Endothelial cell of umbilical vein (primary cell): ENCODE measurements at regions not wholly inside any gene's neighbourhood (a gene's known extent, or its start where the extent isn't known, plus 50 kb on each side); places are given as distances from the start of the nearest gene placed in this dataset.

ENCODE experiments used
- BruUV-seq: library from RNA; stranded (reverse); fragments of 400-500 nt; replicated peaks from 2 replicates; lab custom pipeline; 2021; lab: Mats Ljungman, UMichigan
- CTCF ChIA-PET: fragments of 300-600, 350-600 bp; sonication (Branson Sonifier 250); formaldehyde crosslinking; loops from one replicate; lab custom pipeline; 2021; ENCODE audit warnings: antibody characterized with exemption, inconsistent platforms; lab: Charles Lee
- POLR2A ChIA-PET: fragments of 300-600, 350-600 bp; sonication (Branson Sonifier 250); formaldehyde crosslinking; loops from one replicate; lab custom pipeline; 2021; ENCODE audit warnings: antibody characterized with exemption, inconsistent platforms; lab: Charles Lee
- DNase-seq: peaks from one replicate; pipeline ENCODE4 v3.0.0-alpha.2; 2011; ENCODE audit warnings: low read depth, low spot score
- FAIRE-seq: peaks from 2 replicates; lab custom pipeline; 2011; peaks lifted over from hg19 to GRCh38; lab: Jason Lieb, UNC
- H2AFZ ChIP-seq: 2 replicates; pipeline ENCODE4 v1.6.0; 2012; ENCODE audit warnings: low read depth, low read length, control low read depth, inconsistent platforms
- H3K27ac ChIP-seq: 2 replicates; pipeline ENCODE4 v1.5.1; 2011; ENCODE audit warnings: low read depth, mild to moderate bottlenecking, control low read depth, low read length, moderate library complexity; ENCODE audit not compliant: insufficient read depth
- H3K27me3 ChIP-seq, 2 experiments: 2 replicates each; pipeline versions ENCODE4 v1.6.0 to v1.6.1; 2011; ENCODE audit warnings: low read length in 2 of 2, mixed read lengths in 1 of 2; ENCODE audit not compliant: control insufficient read depth in 2 of 2, insufficient read depth in 2 of 2
- H3K36me3 ChIP-seq, 2 experiments: 2 replicates in 1 of 2; 3 replicates in 1 of 2; pipeline ENCODE4 v1.5.1; 2011; ENCODE audit warnings: low read length in 2 of 2, mild to moderate bottlenecking in 1 of 2, moderate library complexity in 1 of 2; ENCODE audit not compliant: control insufficient read depth in 2 of 2, insufficient read depth in 2 of 2; ENCODE audit errors: extremely low read depth in 1 of 2
- H3K4me1 ChIP-seq: 3 replicates; pipeline ENCODE4 v1.5.1; 2011; ENCODE audit warnings: mild to moderate bottlenecking, low read length; ENCODE audit not compliant: control insufficient read depth, insufficient read depth; ENCODE audit errors: extremely low read depth
- H3K4me2 ChIP-seq: 2 replicates; pipeline ENCODE4 v1.6.1; 2011; ENCODE audit warnings: low read length, control low read depth, mixed read lengths; ENCODE audit not compliant: insufficient read depth
- H3K4me3 ChIP-seq, 3 experiments: fragments of 200-600 bp in 1 of 3; sonication (generic), shearing (Covaris generic) in 1 of 3; replicated peaks in 1 of 3; 2 replicates each; pipeline ENCODE4 v1.5.1; 2011 to 2016; ENCODE audit warnings: control low read depth in 3 of 3, low read length in 3 of 3, mild to moderate bottlenecking in 2 of 3, inconsistent platforms in 1 of 3, low read depth in 1 of 3, moderate library complexity in 1 of 3; ENCODE audit not compliant: insufficient read depth in 1 of 3
- H3K79me2 ChIP-seq: 2 replicates; pipeline ENCODE4 v1.6.0; 2012; ENCODE audit warnings: low read length, inconsistent platforms; ENCODE audit not compliant: control insufficient read depth, insufficient read depth
- H3K9ac ChIP-seq: replicated peaks from 2 replicates; pipeline ENCODE3; 2011; ENCODE audit warnings: low read length, control low read depth; ENCODE audit not compliant: insufficient read depth; ENCODE audit errors: extremely low read depth
- H3K9me1 ChIP-seq: replicated peaks from 3 replicates; pipeline ENCODE4 v1.6.0; 2011; ENCODE audit warnings: mild to moderate bottlenecking, low read length; ENCODE audit not compliant: control insufficient read depth, insufficient read depth; ENCODE audit errors: extremely low read depth
- H3K9me3 ChIP-seq: replicated peaks from 2 replicates; pipeline ENCODE4 v1.5.1; 2012; ENCODE audit warnings: low read length, inconsistent platforms; ENCODE audit not compliant: control insufficient read depth, insufficient read depth
- H4K20me1 ChIP-seq: replicated peaks from 2 replicates; pipeline ENCODE3; 2011; ENCODE audit warnings: mild to moderate bottlenecking, low read length; ENCODE audit not compliant: control insufficient read depth, insufficient read depth; ENCODE audit errors: extremely low read depth
- EZH2 ChIP-seq: IDR thresholded peaks from 2 replicates; pipeline ENCODE4 v1.6.1; 2012; ENCODE audit warnings: borderline replicate concordance, low read depth, mild to moderate bottlenecking, moderate library complexity, low read length, inconsistent platforms; ENCODE audit not compliant: severe bottlenecking
- FOS ChIP-seq: IDR thresholded peaks from 2 replicates; pipeline ENCODE4 v1.6.1; 2011; ENCODE audit warnings: mild to moderate bottlenecking, low read length, moderate library complexity, borderline replicate concordance; ENCODE audit not compliant: insufficient read depth
- GATA2 ChIP-seq: IDR thresholded peaks from 2 replicates; pipeline ENCODE4 v1.7.0; 2011; ENCODE audit warnings: low read depth, mild to moderate bottlenecking, moderate library complexity, mixed read lengths, low read length; ENCODE audit not compliant: insufficient read length, insufficient read depth
- JUN ChIP-seq: IDR thresholded peaks from 2 replicates; pipeline ENCODE4 v1.6.1; 2011; ENCODE audit warnings: borderline replicate concordance, low read depth; ENCODE audit not compliant: insufficient read length, insufficient read depth
- MAX ChIP-seq: IDR thresholded peaks from 2 replicates; pipeline ENCODE4 v1.6.1; 2011; ENCODE audit not compliant: insufficient read depth, insufficient read length
- MYC ChIP-seq: IDR thresholded peaks from one replicate; pipeline ENCODE4 v1.6.1; 2011; ENCODE audit warnings: mild to moderate bottlenecking, low read depth, low read length
- POLR2A ChIP-seq: IDR thresholded peaks from 2 replicates; pipeline ENCODE4 v1.6.1; 2012; ENCODE audit warnings: low read depth, mild to moderate bottlenecking, control low read depth, low read length
- POLR2AphosphoS5 ChIP-seq: IDR thresholded peaks from 2 replicates; pipeline ENCODE4 v1.6.1; 2012; ENCODE audit warnings: low read depth, mild to moderate bottlenecking, control low read depth, low read length, moderate library complexity; ENCODE audit not compliant: insufficient read depth
- dilution Hi-C: fragments of 300-500 bp; cut with MboI; formaldehyde crosslinking; loops from one replicate; pipeline ENCODE4 v1.15.0; 2019; ENCODE audit warnings: low sequenced_read_pairs; ENCODE audit not compliant: extremely low pct_ligation_motif_present
- intact Hi-C: fragments of 100-400 bp; cut with micrococcal nuclease; formaldehyde crosslinking; loops from one replicate; pipeline ENCODE4 v1.10.0; 2022
- TF ChIP-seq, protein P1 (sequence below), 2 donors: IDR thresholded peaks; 1 replicate in 1 of 2; 2 replicates in 1 of 2; pipeline ENCODE4 v1.5.1; 2011; ENCODE audit warnings: low read length in 2 of 2, mild to moderate bottlenecking in 2 of 2, moderate library complexity in 2 of 2, control low read depth in 1 of 2, inconsistent platforms in 1 of 2, low read depth in 1 of 2; ENCODE audit not compliant: insufficient read depth in 1 of 2; ENCODE audit errors: extremely low read depth in 1 of 2

DNA sequence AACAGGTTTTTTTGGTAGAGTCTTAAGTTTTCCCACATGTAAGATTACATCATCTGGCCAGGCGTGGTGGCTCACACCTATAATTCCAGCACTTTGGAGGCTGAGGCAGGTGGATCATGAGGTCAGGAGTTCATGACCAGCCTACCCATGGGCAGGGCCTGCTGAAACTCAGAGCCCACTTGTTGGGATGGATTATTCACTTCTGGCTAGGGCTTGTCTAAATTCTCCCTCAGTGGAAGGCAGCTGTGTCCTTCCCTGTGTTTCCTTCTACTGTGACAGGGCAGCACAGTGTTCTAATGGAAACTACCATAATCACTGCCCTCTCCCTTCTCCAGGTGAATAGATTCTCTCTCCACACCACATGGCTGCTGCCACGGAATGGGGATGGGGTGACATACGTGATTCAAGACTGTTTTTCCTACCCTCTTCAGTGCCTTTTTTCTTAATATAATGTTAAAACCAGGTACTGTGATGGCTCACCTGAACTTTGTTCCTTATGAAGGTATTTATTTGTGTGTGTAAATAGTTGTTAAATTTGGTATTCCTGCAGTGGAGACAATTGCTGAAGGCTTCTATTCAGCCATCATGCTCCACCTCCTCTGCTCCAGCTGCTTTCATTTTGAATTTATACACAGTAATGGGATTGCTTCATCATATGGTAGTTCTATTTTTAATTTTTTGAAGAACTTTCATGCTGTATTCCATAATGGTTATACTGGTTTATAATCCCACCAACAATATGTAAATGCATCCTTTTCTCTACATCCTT lies 287.2 kb upstream of the HS3ST1 start:
- no peaks in the 10 kb centered on the region for H3K27me3 ChIP-seq
- CTCF ChIA-PET: no interaction called here
- no peak overlapping the region for H3K9ac ChIP-seq
- H3K9me1 ChIP-seq: no peaks in the 10 kb centered on the region
- H4K20me1 ChIP-seq: no peaks in the 10 kb centered on the region
- no peak overlapping the region for H3K4me3 ChIP-seq
- no peak overlapping the region for H2AFZ ChIP-seq
- DNase-seq (no peak), FAIRE-seq (no peak)
- TF ChIP-seq EZH2: no peak
- no peak for TF ChIP-seq GATA2
- no peak for TF ChIP-seq POLR2A
- TF ChIP-seq MAX: no peak
- no peak for TF ChIP-seq POLR2AphosphoS5
- no peak for TF ChIP-seq FOS
- TF ChIP-seq JUN: no peak
- TF ChIP-seq, protein P1, sequence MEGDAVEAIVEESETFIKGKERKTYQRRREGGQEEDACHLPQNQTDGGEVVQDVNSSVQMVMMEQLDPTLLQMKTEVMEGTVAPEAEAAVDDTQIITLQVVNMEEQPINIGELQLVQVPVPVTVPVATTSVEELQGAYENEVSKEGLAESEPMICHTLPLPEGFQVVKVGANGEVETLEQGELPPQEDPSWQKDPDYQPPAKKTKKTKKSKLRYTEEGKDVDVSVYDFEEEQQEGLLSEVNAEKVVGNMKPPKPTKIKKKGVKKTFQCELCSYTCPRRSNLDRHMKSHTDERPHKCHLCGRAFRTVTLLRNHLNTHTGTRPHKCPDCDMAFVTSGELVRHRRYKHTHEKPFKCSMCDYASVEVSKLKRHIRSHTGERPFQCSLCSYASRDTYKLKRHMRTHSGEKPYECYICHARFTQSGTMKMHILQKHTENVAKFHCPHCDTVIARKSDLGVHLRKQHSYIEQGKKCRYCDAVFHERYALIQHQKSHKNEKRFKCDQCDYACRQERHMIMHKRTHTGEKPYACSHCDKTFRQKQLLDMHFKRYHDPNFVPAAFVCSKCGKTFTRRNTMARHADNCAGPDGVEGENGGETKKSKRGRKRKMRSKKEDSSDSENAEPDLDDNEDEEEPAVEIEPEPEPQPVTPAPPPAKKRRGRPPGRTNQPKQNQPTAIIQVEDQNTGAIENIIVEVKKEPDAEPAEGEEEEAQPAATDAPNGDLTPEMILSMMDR (IDR thresholded peaks at IDR 0.05; ENCODE audit: extremely low read depth in 1 of 2, insufficient read depth in 1 of 2, low read depth in 1 of 2, low read length in 2 of 2): no peak
- TF ChIP-seq MYC: no peak
- peaks cover 2% of the 10 kb centered on the region for H3K4me1 ChIP-seq
- H3K4me2 ChIP-seq: no peak overlapping the region
- H3K27ac ChIP-seq: no peak overlapping the region
- BruUV-seq: no TSS peak
- intact Hi-C loops (no loop called here), dilution Hi-C loops (no loop called here)
- POLR2A ChIA-PET: no interaction called here
- H3K79me2 ChIP-seq: no peaks in the 10 kb centered on the region
- no peaks in the 10 kb centered on the region for H3K9me3 ChIP-seq
- no peaks in the 10 kb centered on the region for H3K36me3 ChIP-seq
